ENCODE measurements at regions not wholly inside any gene's neighbourhood (a gene's known extent, or its start where the extent isn't known, plus 50 kb on each side); places are given as distances from the start of the nearest gene placed in this dataset.

DNA sequence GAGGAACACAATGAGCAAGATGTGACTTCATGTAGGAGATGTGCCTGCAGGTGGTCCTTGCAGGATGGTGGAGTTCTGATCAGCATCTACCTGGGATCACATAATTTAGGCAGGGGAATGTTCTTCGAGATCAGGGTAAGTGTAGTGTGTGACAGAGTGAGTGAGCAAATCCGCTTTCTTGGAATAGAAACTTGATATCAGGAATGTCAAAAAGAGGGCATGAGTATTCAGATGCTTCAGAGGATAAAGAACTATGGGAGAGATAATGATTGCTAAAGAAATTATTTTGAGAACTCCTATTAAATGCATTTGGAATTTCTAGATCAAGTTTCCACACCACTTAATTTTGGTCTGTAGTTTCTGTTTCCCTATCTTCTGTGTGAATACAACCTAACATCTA is 463.6 kb upstream of the SLC14A2 start (continued):
- no peak for TF ChIP-seq EP300 (IDR thresholded peaks at IDR 0.05; ENCODE audit: borderline replicate concordance in 1 of 2, low read depth in 1 of 2, low read length in 1 of 2)

GRCh38 chr18:45155526-45155925 is 459.8 kb upstream of the SLC14A2 start:
- H3K4me3 ChIP-seq (ENCODE audit: low read depth in 2 of 2, low read length in 1 of 2): no peak overlapping the region
- ChIA-PET CTCF (interaction anchor here (1.3 kb wide), 1 partner anchor 11 kb away, joined by 3 read pairs; no protein-coding TSS in a partner anchor), POLR2A (interaction anchor here (0.6 kb wide), 1 partner anchor 239 kb away, joined by 3 read pairs; no protein-coding TSS in a partner anchor)
- no peaks in the 10 kb centered on the region for H3K36me3 ChIP-seq (replicated peaks in 1 of 2; ENCODE audit: control insufficient read depth in 1 of 2, insufficient read depth in 2 of 2, low read length in 1 of 2)
- no peaks in the 10 kb centered on the region for H3F3A ChIP-seq (replicated peaks; ENCODE audit: insufficient read depth)
- no peaks in the 10 kb centered on the region for H4K20me1 ChIP-seq (ENCODE audit: insufficient read depth)
- H3K27me3 ChIP-seq (ENCODE audit: insufficient read depth): no peaks in the 10 kb centered on the region
- no peaks in the 10 kb centered on the region for H3K79me2 ChIP-seq (ENCODE audit: insufficient read depth)
- no peak overlapping the region for H2AFZ ChIP-seq (ENCODE audit: low read depth)
- H3K27ac ChIP-seq (ENCODE audit: low read depth in 2 of 2, low read length in 1 of 2): no peak overlapping the region
- H3K9me2 ChIP-seq: no peaks in the 10 kb centered on the region
- H3K9me3 ChIP-seq: no peaks in the 10 kb centered on the region
- DNase-seq: no peak
- no peaks in the 10 kb centered on the region for H3K4me1 ChIP-seq (ENCODE audit: control insufficient read depth in 1 of 2, insufficient read depth in 2 of 2, low read depth in 1 of 2, low read length in 1 of 2)
- TF ChIP-seq, protein P1, sequence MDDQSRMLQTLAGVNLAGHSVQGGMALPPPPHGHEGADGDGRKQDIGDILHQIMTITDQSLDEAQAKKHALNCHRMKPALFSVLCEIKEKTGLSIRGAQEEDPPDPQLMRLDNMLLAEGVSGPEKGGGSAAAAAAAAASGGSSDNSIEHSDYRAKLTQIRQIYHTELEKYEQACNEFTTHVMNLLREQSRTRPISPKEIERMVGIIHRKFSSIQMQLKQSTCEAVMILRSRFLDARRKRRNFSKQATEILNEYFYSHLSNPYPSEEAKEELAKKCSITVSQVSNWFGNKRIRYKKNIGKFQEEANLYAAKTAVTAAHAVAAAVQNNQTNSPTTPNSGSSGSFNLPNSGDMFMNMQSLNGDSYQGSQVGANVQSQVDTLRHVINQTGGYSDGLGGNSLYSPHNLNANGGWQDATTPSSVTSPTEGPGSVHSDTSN (IDR thresholded peaks at IDR 0.05): peak; percentile 32
- no peak for TF ChIP-seq JUND (IDR thresholded peaks at IDR 0.05)
- TF ChIP-seq EP300 (IDR thresholded peaks at IDR 0.05; ENCODE audit: borderline replicate concordance in 1 of 2, low read depth in 1 of 2, low read length in 1 of 2): no peak
- no peak overlapping the region for H3K4me2 ChIP-seq
- no peak overlapping the region for H3K9ac ChIP-seq

- TF ChIP-seq FOXJ3 (CRISPR knock-in tag; IDR thresholded peaks at IDR 0.05) (no peak), RAD21 (IDR thresholded peaks at IDR 0.05; ENCODE audit: low read length) (no peak), SIN3A (IDR thresholded peaks at IDR 0.05; ENCODE audit: borderline replicate concordance, low read depth, low read length) (no peak), ELF1 (IDR thresholded peaks at IDR 0.05) (no peak), NFIC (IDR thresholded peaks at IDR 0.05; ENCODE audit: borderline replicate concordance) (0 out of 2 replicates have a peak, but pooled peaks have one; percentile 41), RXRA (IDR thresholded peaks at IDR 0.05; ENCODE audit: borderline replicate concordance, low read depth) (no peak)
- Histone ChIP-seq H2AFZ (ENCODE audit: low read depth) (0 out of 2 replicates have a peak overlapping the region, but pooled peaks have one; percentile 32), H3K9me3 (no peaks in the 10 kb centered on the region), H3K9ac (no peak overlapping the region), H3K79me2 (ENCODE audit: insufficient read depth) (no peaks in the 10 kb centered on the region), H3K4me2 (0 out of 2 replicates have a peak overlapping the region, but pooled peaks have one; percentile 10), H3K9me2 (no peaks in the 10 kb centered on the region), H3K4me3 (ENCODE audit: low read depth in 2 of 2, low read length in 1 of 2) (no peak overlapping the region), H3K4me1 (ENCODE audit: control insufficient read depth in 1 of 2, insufficient read depth in 2 of 2, low read depth in 1 of 2, low read length in 1 of 2) (no peaks in the 10 kb centered on the region), H3K36me3 (replicated peaks in 1 of 2; ENCODE audit: control insufficient read depth in 1 of 2, insufficient read depth in 2 of 2, low read length in 1 of 2) (no peaks in the 10 kb centered on the region), H4K20me1 (ENCODE audit: insufficient read depth) (no peaks in the 10 kb centered on the region), H3F3A (replicated peaks; ENCODE audit: insufficient read depth) (no peaks in the 10 kb centered on the region), H3K27ac (ENCODE audit: low read depth in 2 of 2, low read length in 1 of 2) (peak overlapping the region in 1 of 2 experiments; percentile 13; a peak in 1 of 4 replicates), H3K27me3 (ENCODE audit: insufficient read depth) (no peaks in the 10 kb centered on the region)
- CTCF ChIA-PET: no interaction called here
- WGBS (ENCODE audit: low lambda C conversion rate): 83% methylated on average over 3 of the region's 3 CpGs
- POLR2A ChIA-PET: no interaction called here
- no peak for DNase-seq
Observed at GRCh38 chr18:45156946-45157345, 458.3 kb upstream of the SLC14A2 start.

- DNase-seq: no peak
- H3K79me2 ChIP-seq (ENCODE audit: insufficient read depth): no peaks in the 10 kb centered on the region
- H4K20me1 ChIP-seq (ENCODE audit: insufficient read depth): no peaks in the 10 kb centered on the region
- no peak overlapping the region for H3K9ac ChIP-seq
- H3F3A ChIP-seq (replicated peaks; ENCODE audit: insufficient read depth): no peaks in the 10 kb centered on the region
- no peak overlapping the region for H3K27ac ChIP-seq (ENCODE audit: low read depth in 2 of 2, low read length in 1 of 2)
- no peak overlapping the region for H3K4me3 ChIP-seq (ENCODE audit: low read depth in 2 of 2, low read length in 1 of 2)
- WGBS (ENCODE audit: low lambda C conversion rate): 71% methylated on average over 1 of the region's 1 CpG
- CTCF ChIA-PET: no interaction called here
- POLR2A ChIA-PET: no interaction called here
- TF ChIP-seq NFIC (IDR thresholded peaks at IDR 0.05; ENCODE audit: borderline replicate concordance) (no peak), TCF12 (IDR thresholded peaks at IDR 0.05) (no peak), RFX5 (IDR thresholded peaks at IDR 0.05; ENCODE audit: low read length) (no peak), RAD21 (IDR thresholded peaks at IDR 0.05; ENCODE audit: low read length) (no peak)
- TF ChIP-seq, protein P2, sequence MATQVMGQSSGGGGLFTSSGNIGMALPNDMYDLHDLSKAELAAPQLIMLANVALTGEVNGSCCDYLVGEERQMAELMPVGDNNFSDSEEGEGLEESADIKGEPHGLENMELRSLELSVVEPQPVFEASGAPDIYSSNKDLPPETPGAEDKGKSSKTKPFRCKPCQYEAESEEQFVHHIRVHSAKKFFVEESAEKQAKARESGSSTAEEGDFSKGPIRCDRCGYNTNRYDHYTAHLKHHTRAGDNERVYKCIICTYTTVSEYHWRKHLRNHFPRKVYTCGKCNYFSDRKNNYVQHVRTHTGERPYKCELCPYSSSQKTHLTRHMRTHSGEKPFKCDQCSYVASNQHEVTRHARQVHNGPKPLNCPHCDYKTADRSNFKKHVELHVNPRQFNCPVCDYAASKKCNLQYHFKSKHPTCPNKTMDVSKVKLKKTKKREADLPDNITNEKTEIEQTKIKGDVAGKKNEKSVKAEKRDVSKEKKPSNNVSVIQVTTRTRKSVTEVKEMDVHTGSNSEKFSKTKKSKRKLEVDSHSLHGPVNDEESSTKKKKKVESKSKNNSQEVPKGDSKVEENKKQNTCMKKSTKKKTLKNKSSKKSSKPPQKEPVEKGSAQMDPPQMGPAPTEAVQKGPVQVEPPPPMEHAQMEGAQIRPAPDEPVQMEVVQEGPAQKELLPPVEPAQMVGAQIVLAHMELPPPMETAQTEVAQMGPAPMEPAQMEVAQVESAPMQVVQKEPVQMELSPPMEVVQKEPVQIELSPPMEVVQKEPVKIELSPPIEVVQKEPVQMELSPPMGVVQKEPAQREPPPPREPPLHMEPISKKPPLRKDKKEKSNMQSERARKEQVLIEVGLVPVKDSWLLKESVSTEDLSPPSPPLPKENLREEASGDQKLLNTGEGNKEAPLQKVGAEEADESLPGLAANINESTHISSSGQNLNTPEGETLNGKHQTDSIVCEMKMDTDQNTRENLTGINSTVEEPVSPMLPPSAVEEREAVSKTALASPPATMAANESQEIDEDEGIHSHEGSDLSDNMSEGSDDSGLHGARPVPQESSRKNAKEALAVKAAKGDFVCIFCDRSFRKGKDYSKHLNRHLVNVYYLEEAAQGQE (IDR thresholded peaks at IDR 0.05; ENCODE audit: low read depth, low read length): no peak
- TF ChIP-seq, protein P3, sequence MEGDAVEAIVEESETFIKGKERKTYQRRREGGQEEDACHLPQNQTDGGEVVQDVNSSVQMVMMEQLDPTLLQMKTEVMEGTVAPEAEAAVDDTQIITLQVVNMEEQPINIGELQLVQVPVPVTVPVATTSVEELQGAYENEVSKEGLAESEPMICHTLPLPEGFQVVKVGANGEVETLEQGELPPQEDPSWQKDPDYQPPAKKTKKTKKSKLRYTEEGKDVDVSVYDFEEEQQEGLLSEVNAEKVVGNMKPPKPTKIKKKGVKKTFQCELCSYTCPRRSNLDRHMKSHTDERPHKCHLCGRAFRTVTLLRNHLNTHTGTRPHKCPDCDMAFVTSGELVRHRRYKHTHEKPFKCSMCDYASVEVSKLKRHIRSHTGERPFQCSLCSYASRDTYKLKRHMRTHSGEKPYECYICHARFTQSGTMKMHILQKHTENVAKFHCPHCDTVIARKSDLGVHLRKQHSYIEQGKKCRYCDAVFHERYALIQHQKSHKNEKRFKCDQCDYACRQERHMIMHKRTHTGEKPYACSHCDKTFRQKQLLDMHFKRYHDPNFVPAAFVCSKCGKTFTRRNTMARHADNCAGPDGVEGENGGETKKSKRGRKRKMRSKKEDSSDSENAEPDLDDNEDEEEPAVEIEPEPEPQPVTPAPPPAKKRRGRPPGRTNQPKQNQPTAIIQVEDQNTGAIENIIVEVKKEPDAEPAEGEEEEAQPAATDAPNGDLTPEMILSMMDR (IDR thresholded peaks at IDR 0.05): no peak
- TF ChIP-seq, protein P4, sequence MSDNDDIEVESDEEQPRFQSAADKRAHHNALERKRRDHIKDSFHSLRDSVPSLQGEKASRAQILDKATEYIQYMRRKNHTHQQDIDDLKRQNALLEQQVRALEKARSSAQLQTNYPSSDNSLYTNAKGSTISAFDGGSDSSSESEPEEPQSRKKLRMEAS (IDR thresholded peaks at IDR 0.05; ENCODE audit: low read depth): no peak
- no peaks in the 10 kb centered on the region for H3K27me3 ChIP-seq (ENCODE audit: insufficient read depth)
- H3K4me1 ChIP-seq (ENCODE audit: control insufficient read depth in 1 of 2, insufficient read depth in 2 of 2, low read depth in 1 of 2, low read length in 1 of 2): no peaks in the 10 kb centered on the region
- no peaks in the 10 kb centered on the region for H3K36me3 ChIP-seq (replicated peaks in 1 of 2; ENCODE audit: control insufficient read depth in 1 of 2, insufficient read depth in 2 of 2, low read length in 1 of 2)
- no peak overlapping the region for H3K4me2 ChIP-seq
- no peak overlapping the region for H2AFZ ChIP-seq (ENCODE audit: low read depth)
- H3K9me2 ChIP-seq: no peaks in the 10 kb centered on the region
- no peaks in the 10 kb centered on the region for H3K9me3 ChIP-seq
Observed at GRCh38 chr18:45157576-45157975, 457.7 kb upstream of the SLC14A2 start.

Measured in SK-N-SH (cell line).